Prostate gland (tissue), 2 donors: ENCODE measurements at regions not wholly inside any gene's neighbourhood (a gene's known extent, or its start where the extent isn't known, plus 50 kb on each side); places are given as distances from the start of the nearest gene placed in this dataset.

Experiments
- POLR2A ChIP-seq: fragments of 450-650 bp; IDR thresholded peaks from one replicate; pipeline ENCODE4 v1.6.1; 2016; ENCODE audit warnings: antibody characterized with exemption, mild to moderate bottlenecking
- POLR2AphosphoS5 ChIP-seq: sonication (generic); formaldehyde crosslinking; IDR thresholded peaks from one replicate; pipeline ENCODE4 v1.6.1; 2017; ENCODE audit warnings: antibody characterized with exemption
- TF ChIP-seq, protein P1 (sequence below), 4 experiments: fragments of 200-600 bp in 2 of 4; fragments of 450-650 bp in 2 of 4; sonication (generic) in 2 of 4; IDR thresholded peaks; 1 replicate in 3 of 4; 2 replicates in 1 of 4; pipeline ENCODE4 v1.5.1; 2016 to 2019; ENCODE audit warnings: antibody characterized with exemption in 4 of 4, mild to moderate bottlenecking in 2 of 4, moderate library complexity in 2 of 4

DNA sequence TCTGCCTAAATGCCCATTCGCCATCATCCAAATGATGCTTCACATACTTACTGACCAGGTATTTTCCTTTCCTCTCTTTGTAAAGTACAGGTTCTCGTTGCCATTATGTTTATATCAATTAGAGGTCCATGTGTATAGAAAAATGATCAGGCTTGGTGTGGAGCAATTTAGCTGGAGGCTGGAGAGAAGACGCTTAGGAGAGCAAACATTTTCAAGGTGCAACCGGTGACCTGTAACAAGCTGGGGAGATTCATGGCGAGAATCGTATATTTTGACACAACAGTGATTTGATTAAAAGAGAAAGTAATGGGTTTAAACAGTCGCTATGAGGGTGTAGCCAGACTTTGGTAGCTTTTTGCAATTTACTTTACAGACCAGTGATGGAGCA, 170.9 kb upstream of the TBCA start:
- TF ChIP-seq, protein P1, sequence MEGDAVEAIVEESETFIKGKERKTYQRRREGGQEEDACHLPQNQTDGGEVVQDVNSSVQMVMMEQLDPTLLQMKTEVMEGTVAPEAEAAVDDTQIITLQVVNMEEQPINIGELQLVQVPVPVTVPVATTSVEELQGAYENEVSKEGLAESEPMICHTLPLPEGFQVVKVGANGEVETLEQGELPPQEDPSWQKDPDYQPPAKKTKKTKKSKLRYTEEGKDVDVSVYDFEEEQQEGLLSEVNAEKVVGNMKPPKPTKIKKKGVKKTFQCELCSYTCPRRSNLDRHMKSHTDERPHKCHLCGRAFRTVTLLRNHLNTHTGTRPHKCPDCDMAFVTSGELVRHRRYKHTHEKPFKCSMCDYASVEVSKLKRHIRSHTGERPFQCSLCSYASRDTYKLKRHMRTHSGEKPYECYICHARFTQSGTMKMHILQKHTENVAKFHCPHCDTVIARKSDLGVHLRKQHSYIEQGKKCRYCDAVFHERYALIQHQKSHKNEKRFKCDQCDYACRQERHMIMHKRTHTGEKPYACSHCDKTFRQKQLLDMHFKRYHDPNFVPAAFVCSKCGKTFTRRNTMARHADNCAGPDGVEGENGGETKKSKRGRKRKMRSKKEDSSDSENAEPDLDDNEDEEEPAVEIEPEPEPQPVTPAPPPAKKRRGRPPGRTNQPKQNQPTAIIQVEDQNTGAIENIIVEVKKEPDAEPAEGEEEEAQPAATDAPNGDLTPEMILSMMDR (IDR thresholded peaks at IDR 0.05), result no peak
- TF ChIP-seq POLR2A (no peak), POLR2AphosphoS5 (no peak)
